HG03460 (cell line): ENCODE measurements at regions not wholly inside any gene's neighbourhood (a gene's known extent, or its start where the extent isn't known, plus 50 kb on each side); places are given as distances from the start of the nearest gene placed in this dataset.

Experiments used
- ATAC-seq: cut with Tn5 transposase; IDR thresholded peaks from one replicate; pipeline ENCODE4 v1.9.1; 2021; ENCODE audit not compliant: unreplicated experiment

DNA sequence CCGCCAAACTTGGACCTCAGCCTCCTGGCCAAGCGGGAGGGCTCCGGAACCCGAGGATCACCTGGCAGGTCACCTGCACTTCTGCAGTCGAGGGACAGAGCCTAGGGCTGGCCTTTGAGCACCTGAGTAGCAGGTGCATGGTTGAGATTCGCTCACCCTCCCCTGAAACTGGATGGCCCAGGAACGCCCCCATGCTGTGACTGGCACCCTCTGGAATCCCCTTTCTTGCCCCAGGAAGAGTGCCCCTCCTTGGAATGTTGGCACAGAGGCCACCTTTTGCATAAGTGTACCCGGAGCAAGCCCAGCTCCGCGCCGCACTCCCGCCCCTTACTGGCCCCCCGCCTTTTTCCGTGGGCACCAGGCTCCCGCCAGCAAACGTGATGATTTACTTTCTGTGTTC lies 112.5 kb upstream of the IER5L start:
- no peak for ATAC-seq

DNA sequence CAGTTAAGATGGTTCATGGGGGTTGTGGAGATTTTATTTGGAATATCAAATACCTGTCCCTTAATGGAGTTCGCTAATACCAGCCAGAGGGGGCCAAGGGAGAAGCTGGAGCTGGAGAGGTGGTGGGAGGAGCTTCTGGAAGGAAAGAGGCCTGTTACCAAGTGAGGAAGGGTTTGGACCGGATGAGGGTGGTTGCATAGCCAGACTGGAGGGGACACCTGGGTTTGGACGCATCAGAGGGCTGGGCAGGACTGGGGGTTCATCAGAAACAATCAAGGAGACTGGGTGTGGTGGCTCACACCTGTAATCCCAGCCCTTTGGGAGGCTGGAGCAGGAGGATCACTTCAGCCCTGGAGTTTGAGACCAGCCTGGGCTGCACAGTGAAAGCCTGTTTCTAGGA lies 111.8 kb upstream of the IER5L start:
- ATAC-seq, result no peak

DNA sequence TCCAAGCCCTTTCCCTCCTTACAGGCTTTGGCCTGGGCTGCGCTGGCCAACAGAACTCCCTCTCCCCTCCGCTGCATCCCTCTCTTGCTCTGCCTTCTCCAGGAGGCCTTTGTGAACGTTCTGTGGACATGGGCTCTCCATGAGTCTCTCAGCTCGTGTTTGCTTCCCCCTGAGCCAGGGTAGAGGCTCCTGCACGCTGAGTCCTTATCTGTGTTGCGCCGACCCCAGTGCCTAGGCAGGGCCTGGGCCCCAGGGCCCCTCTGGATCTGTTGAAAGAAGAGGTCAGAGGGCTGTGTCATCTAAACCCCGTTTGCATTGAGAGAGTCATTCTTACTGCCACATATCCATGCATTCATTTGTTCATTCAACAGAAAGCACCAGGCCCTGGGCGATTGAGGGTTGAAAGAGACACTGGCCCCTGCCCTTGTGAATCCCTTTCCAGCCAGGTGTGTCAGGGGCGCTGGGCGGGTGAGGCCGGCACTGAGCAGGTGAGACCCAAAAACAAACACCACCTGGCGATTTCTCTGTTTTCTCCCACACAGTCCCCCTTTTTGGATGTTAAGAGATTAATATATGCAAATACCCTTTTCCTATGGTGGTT lies 111.2 kb upstream of the IER5L start:
- ATAC-seq, result no peak

DNA sequence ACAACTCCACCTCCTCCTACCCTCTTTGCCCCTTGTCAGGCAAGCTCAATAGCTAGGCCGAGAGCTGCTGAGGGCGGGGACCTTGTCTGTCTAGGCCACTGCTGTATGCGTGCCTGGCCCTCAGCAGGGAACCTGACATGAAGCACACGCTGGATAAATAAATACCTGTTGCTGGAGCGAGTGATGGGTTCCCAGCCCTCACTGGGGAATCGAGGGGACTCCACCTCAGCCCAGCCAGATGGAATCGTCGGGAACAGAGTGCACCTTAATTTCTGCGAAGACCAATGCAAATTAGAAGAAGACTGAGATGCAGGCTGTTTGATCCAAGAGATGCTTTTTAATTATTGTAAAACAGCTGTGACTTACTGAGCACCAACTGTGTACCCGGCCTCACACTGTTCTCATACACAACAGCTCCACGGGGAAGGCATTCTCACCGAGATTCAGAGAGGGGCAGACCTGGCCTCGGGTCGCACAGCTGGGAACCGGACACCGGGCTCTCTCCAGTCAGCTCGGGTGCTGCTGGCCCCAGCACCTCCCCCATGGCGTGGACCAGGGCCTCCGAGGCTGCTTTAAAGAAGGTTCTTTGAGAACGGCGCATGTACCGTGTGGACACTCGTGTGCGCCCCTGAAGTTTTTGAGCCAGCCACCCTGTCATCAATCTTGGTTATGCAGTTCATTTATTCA lies 109.7 kb upstream of the IER5L start:
- no peak for ATAC-seq

DNA sequence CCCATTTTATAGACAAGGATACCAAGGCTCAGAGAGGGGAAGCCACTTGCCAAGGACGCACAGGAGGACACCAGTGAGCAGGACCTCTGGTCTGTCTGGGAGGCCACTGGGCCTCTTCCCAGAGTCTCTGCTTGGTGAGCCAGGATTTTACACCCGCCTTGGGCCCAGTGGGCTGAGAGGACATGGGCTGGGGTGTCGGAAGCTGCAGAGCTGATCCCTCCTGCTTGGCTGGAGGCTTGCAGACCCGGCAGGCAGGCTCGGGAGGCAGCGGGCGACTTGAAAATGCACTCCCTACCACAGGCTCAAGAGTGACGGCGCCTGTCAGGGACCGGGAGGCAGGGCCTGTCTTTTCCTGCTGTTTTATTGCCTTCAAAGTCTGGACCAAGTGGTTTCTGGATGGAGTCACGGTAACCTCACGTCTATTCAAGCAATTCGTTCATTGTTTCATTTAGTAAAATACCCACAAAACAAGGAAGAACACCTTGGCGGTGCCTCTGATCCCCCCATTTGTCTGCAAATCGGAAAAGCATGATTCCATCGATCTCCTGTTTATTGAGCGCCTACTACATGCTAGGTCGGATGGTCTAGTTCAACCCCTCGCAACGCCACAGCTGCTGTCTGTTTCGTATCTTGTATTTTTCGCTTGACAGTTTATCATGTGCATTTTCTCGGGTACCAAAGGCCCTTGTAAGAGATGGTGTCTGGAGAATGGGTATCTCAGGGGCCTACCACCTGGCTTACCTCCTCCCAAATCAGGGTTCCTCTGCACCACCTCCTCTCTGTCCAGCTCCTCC lies 108.1 kb upstream of the IER5L start:
- ATAC-seq, result no peak

DNA sequence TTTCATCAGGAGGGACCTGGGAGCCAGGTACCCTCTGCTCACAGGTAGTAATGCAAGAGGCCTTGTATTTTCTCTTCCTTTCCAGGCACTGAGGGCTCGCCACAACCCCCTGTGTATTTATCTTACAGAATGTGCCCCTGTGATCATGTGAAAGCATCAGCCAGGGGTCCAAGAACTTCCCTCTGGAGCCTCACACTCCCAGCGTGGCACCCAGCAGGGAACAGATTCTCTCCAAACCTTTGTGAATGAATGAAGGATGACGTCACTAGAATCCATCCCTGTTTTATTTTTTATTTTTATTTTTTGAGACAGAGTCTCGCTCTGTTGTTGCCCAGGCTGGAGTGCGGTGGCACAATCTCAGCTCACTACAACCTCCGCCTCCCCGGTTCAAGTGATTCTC lies 107.3 kb upstream of the IER5L start:
- no peak for ATAC-seq

DNA sequence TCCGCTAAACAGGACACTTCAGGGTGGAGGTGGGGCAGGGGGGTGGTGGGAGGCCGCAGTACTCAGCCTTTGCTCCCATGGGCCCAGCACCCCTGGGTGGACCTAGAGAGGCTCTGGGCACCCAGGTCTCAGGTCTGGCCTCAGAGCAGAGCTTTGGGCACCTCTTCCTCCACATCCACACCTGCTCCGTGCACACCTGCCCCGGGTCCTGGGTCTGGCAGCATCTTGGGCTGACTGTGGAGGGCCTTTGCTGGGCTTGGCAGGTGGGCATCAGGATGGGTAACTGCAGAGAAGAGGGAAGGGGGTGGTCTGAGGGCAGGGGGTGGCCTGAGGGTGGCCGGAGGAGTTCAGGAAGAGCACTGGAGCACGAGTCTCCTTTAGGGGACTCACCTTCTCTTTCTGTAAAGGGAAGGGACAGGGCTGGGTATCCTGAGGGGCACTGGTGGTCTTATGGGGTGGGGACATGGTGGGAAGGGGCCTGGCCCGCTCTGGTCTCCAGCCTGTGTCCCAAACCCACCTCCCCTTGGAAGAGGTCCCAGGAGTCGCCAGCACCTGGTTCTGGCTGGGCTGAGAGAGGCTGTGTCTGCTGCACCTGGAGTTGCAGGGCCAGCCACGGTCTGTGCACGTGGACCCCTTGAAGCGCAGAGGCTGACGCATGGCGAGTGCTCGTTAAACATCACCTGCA lies 106.7 kb upstream of the IER5L start:
- ATAC-seq, result no peak

DNA sequence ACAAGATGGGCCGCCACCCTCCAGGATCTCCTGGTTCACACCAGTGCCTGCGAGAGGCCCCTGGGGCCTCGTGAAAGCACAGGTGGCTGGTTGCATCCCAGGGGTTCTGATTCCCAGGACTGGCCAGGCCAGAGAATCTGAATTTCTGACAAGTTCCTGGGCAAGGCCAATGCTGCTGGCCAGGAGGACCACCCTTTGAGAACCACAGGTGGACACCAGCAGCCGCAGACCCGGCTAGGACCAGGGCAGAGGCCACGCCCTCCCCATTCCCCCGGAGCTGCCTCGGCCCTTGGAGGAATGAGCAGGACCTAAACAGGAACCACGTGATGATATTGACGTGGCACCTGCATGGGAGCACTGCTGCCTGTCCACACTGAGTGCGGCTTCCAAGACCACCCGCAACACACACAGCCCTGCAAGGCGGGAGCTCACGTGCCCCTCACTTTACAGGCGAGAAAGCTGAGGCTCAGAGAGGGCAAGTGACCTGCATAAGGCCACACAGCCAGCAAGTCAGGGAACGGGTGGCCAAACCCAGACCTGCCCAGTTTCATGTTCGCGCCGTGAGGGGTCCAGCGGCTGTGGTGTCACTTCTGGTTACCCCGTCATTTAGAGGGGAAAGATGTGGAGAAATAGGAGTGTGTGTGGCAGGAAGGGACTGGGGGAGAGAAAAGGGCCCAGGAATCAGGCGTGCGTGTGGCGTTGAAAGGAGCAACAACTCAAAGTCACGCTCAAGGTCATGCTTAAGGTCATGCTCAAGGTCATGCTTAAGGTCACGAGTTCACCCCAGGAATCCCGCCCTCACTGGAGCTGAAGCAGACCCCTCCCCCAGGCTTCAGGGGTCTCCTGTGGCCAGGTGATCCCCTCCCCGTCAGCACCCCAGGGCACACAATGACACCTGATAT lies 105.9 kb upstream of the IER5L start:
- no peak for ATAC-seq

DNA sequence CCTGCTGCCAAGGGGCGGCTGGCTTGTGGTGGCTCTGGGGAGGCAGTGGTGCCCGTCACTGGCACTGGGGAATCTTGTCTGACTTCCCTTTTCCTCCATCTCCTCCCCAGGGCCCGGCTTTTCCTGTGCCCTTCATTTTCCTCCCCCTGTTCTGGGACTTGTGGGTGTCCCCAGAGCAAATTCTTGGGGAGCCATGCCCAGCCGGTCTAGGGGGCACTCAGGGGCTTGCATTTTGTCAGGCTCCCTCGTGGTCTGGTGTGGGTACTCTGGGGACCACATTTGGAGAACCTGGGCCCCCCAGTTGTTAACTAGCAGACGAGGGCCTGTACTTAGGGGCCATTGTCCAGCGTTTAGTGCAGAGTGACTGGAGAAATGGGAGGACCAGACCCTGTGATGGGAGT lies 105.2 kb upstream of the IER5L start:
- ATAC-seq, result no peak

DNA sequence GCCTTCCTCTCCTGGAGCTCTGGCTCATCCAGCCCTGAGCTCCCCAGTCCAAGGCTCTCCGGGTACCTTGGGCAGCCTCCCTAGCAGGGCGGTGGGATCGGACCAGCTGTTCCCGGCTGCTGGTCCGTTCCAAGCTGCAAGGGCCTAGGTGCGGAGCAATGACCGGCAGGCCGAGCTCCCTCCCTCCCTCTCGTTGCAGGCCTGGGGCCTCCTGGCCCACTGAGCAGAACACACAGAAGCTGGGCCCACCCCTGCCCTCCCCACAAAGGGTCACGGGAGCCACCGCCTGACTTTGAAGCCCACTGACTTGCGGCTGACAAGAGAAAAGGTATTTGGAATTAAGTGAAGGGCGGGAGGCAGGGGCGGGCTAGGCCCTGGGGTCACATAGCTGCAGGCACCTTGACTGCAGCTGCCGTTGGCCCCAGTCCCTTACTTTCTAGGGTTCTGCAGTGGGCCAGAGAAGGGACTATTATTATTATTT lies 104.7 kb upstream of the IER5L start:
- ATAC-seq, result no peak

DNA sequence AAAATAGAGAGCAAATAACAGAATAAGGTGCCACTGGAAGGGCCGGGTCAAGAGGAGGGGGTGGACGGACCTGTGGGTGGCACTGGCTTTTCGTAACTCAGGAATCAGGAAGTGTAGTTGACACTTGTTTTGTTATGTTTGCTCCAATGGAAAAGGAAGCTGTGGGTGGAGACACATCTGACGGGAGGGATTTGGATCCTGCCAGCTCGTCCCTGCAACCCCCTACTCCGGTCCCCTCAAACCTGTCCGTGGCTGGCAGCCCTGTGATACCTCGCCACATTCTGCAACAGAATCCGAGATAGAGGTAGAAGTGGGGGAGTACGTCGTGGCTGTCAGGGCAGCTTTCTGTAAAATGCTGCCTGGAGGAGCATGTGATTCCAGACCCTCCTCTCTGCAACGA lies 104.2 kb upstream of the IER5L start:
- no peak for ATAC-seq

DNA sequence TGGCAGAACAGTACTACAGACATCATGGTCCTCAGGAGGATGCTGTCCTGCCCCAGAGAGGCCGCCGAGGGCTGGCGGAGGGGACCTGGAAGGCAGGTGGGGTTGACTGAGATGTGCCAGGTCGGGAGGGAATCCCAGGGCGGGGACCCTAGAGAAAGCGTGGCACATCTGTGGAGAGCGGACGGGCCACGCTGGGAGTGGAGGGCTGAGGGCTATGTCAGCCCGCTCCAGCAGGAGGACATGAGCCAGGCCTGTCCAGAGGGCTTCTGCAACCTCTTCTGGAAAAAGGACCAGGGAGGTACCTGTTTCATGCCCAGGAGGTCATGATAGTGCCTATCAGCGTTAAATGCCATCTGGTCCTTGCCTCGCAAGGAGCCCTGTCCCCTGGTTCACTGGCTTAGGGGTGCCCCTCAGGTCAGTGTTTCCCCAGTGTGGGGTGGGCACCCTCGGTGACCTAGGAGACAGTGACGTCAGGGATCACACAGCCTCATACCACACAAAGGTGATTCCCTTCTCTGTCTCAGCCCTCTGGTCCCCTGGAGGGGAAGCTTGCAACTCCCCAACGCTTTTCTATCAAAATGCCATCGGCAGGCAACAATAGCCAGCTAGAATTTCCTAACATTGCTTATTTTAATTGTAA lies 103.6 kb upstream of the IER5L start:
- ATAC-seq, result no peak

DNA sequence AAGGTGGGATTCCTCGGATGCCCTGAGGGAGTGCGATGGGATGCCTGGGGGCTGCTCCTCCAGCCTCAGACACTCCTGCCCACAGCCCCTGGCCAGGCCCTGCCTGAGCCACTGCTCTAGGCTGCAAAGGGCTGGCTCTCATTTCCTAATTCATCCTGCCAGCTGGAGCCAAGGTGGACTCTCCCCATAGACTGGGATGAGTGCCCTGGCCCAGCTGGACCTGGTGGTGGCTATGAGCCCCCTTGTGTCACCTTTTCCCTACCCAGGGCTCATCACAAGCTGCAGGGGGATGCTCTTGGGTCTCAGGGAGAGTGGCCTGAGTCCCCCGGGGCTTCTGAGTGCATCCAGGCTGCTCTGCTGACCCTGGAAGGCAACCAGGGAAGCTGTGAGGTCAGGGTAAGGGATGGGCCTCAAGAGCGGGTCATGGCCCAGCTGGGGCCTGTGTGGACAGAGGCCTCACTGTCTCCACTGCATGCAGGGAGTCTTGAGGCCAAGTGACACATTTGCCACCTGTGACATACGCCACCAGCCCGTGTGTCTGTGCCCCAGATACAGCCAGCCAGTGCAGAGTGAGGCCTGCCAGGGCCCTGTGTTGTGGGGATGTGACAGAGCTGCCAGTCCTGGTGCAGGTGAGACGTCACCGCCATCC lies 102.7 kb upstream of the IER5L start:
- ATAC-seq, result no peak

DNA sequence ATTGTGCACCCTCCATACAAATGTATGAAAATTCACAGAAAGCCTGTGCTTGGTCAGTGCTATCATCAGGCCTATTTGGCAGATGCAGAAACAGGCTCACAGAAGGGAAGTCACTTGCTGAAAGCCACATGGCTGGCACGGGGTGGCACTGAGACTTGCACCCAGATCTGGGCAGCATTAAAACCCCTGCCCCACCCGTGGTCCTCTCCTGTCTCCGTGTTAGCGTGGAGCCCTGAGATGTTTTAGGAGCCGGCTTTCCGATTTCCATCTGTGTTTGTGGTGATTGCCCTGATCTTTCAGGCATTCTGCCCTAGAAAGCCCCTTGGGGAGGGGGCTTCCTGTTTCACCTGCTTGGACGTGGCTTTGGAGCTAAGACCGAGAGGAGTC lies 102.2 kb upstream of the IER5L start:
- ATAC-seq, result no peak

DNA sequence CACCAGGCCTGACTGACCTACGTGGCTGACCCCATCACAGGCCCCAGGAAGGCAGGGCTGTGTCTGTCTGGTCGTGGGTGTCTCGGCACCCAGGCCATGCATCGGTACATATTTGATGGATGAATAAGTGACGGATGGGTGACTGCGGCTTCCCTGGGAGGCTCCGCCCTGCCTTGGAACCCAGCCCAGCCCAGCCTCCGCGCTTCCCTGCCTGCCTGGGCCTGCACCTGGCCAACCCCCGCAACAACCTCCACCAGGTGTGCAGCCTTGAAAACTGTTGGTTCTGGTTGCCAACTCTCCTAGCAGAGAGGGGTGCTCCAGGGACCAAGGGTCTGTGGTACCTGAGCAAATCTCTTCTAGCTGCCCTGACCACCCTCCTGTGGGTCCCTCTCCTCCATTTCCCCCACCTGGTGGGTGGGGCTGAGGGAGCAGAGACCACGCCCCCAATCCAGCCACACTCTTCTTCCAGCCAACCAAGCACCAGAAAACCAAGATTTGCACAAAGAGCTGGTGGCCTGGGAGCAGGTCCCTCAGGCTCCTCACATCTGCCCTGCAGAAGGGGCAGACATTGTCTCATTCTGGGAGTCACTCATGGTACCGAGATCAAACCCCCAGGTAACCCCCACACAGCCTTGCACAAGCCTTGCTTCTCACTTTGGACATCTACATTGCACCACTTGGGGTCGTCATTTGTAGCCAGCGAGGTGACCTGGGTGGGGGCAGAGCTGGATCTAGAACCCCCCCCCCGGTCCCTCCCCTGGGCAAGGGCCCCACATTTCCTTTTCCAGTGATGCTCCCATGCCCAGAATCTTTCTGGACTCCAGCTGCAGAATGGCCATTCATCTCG lies 100.6 kb upstream of the IER5L start:
- no peak for ATAC-seq

DNA sequence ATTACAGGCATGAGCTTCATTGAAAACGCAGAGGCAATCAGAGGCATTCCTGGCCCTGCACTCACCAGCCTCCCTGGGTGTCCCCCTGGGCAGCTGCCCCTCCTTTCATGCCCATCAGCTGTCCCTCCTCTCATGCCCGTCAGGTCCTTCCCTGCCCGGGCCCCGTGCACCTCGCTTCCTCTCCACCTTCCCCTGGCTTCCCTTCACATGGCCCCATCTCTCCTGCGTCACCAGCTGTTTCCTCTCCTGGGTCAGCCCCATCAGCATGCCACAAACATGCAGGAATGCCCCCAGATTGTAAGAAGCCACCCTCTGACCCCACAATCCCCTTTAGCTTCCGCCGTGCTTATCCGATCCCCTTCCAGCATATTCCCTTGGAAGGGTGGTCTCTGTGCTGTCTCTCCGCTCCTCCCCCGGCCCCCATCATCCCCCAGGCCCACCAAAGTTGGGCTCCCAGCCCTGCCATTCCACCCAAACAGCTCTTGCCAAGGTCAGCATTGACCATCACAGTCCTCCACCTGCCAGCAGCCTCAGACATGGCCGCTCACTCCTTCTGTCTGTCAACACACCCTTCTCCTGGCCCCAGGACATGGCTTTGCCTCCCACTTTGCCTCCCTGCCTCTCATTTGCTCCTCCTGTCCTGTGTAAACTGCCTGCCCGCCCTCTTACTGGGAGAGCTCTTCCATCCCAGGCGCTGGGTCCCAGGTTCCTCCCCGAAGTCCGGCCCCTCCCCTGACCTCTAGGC lies 98.6 kb upstream of the IER5L start:
- ATAC-seq, result no peak

DNA sequence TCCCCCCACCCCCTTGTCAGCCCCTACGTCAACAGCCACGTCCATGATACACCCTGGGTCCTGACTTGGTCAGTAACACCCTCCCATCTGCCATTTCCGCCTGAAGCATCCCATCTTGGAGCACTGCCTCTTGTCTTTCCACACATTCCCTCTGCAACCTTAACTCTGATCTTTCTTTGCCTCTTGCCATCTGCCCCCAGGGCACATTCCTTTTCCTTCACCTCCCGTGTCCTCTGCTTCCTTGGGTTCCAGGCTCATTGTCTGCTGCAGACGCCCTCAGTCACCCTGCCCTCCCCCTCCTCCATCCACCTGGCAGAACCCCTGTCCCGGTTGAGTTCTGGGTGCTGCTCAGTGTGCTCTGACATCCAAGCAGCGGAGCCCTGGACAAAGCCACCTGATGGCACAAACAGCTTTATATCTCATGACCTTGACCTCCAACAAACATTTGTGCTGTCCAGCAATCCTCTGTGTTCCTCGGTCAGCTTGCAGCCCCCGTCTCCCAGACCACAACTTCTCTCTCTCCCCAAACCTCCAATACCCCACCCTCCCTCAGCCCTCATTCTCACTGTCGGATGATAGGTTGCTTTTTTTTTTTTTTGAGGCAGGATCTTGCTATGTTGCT lies 97.7 kb upstream of the IER5L start:
- no peak for ATAC-seq
